Trophoblast cell (in vitro differentiated cells and primary cell): ENCODE measurements at regions not wholly inside any gene's neighbourhood (a gene's known extent, or its start where the extent isn't known, plus 50 kb on each side); places are given as distances from the start of the nearest gene placed in this dataset.

Source experiments
- DNase-seq, 2 donors: peaks; one replicate each; pipeline ENCODE4 v3.0.0-alpha.2; 2016
- H2AFZ ChIP-seq: 2 replicates; pipeline ENCODE4 v1.6.1; 2013; ENCODE audit warnings: low read length, moderate library complexity, mild to moderate bottlenecking; ENCODE audit not compliant: insufficient read depth, poor library complexity
- H2AK5ac ChIP-seq: 2 replicates; pipeline ENCODE4 v1.6.1; 2013; ENCODE audit warnings: mild to moderate bottlenecking, low read length
- H2BK120ac ChIP-seq: 2 replicates; pipeline ENCODE4 v1.6.1; 2013; ENCODE audit warnings: low read length, mild to moderate bottlenecking, moderate library complexity; ENCODE audit not compliant: insufficient read depth, poor library complexity
- H2BK12ac ChIP-seq: 2 replicates; pipeline ENCODE4 v1.6.1; 2013; ENCODE audit warnings: mild to moderate bottlenecking, low read length, moderate library complexity
- H2BK5ac ChIP-seq: 2 replicates; pipeline ENCODE4 v1.6.1; 2013; ENCODE audit warnings: low read length, low read depth, moderate library complexity, mild to moderate bottlenecking; ENCODE audit not compliant: poor library complexity
- H3K14ac ChIP-seq: 2 replicates; pipeline ENCODE4 v1.6.1; 2013; ENCODE audit warnings: mild to moderate bottlenecking, low read length
- H3K18ac ChIP-seq: 2 replicates; pipeline ENCODE4 v1.6.1; 2013; ENCODE audit warnings: mild to moderate bottlenecking, low read length
- H3K23ac ChIP-seq: 2 replicates; pipeline ENCODE4 v1.6.1; 2013; ENCODE audit warnings: low read length
- H3K27ac ChIP-seq: 2 replicates; pipeline ENCODE4 v1.5.1; 2013; ENCODE audit warnings: low read depth, mild to moderate bottlenecking, inconsistent platforms, low read length, moderate library complexity
- H3K27me3 ChIP-seq: 2 replicates; pipeline ENCODE4 v1.6.1; 2013; ENCODE audit warnings: inconsistent platforms, mild to moderate bottlenecking, low read length, moderate library complexity; ENCODE audit not compliant: insufficient read depth
- H3K36me3 ChIP-seq, 2 experiments: 1 replicate in 1 of 2; 2 replicates in 1 of 2; pipeline ENCODE4 v1.6.1; 2013; ENCODE audit warnings: low read length in 2 of 2, mild to moderate bottlenecking in 2 of 2, moderate library complexity in 1 of 2; ENCODE audit not compliant: insufficient read depth in 2 of 2, control insufficient read depth in 1 of 2
- H3K4ac ChIP-seq: 2 replicates; pipeline ENCODE4 v1.6.1; 2013; ENCODE audit warnings: low read depth, mild to moderate bottlenecking, low read length, moderate library complexity
- H3K4me1 ChIP-seq, 2 experiments: 1 replicate in 1 of 2; 2 replicates in 1 of 2; pipeline ENCODE4 v1.6.1; 2013; ENCODE audit warnings: low read length in 2 of 2, mild to moderate bottlenecking in 2 of 2, moderate library complexity in 1 of 2; ENCODE audit not compliant: insufficient read depth in 2 of 2, control insufficient read depth in 1 of 2
- H3K4me2 ChIP-seq: 2 replicates; pipeline ENCODE4 v1.6.1; 2013; ENCODE audit warnings: inconsistent platforms, mild to moderate bottlenecking, low read length, moderate library complexity
- H3K4me3 ChIP-seq: 2 replicates; pipeline ENCODE4 v1.5.1; 2013; ENCODE audit warnings: mild to moderate bottlenecking, low read depth, low read length, inconsistent platforms
- H3K79me1 ChIP-seq: one replicate; pipeline ENCODE4 v1.6.1; 2013; ENCODE audit warnings: low read length
- H3K79me2 ChIP-seq: 2 replicates; pipeline ENCODE4 v1.6.1; 2013; ENCODE audit warnings: low read length, mild to moderate bottlenecking; ENCODE audit not compliant: control insufficient read depth, insufficient read depth, poor library complexity
- H3K9ac ChIP-seq: 2 replicates; pipeline ENCODE4 v1.6.1; 2013; ENCODE audit warnings: mild to moderate bottlenecking, low read length
- H3K9me3 ChIP-seq: 2 replicates; pipeline ENCODE4 v1.6.1; 2013; ENCODE audit warnings: low read depth, mild to moderate bottlenecking, control low read depth, inconsistent platforms, low read length; ENCODE audit not compliant: insufficient read depth
- H4K12ac ChIP-seq: 2 replicates; pipeline ENCODE4 v1.6.1; 2013; ENCODE audit warnings: low read depth, mild to moderate bottlenecking, low read length, moderate library complexity
- H4K8ac ChIP-seq: 2 replicates; pipeline ENCODE4 v1.6.1; 2013; ENCODE audit warnings: low read depth, mild to moderate bottlenecking, low read length, moderate library complexity
- H4K91ac ChIP-seq: one replicate; pipeline ENCODE4 v1.6.1; 2013; ENCODE audit warnings: low read depth, mild to moderate bottlenecking, low read length, moderate library complexity
- WGBS: extraction: QIAGEN DNeasy Blood & Tissue Kit; methylation state at CpG from one replicate; pipeline ENCODE4 v1.1.7; 2013; ENCODE audit warnings: missing lambda C conversion rate; ENCODE audit not compliant: insufficient read length, insufficient coverage; ENCODE audit errors: extremely low coverage; 5-methylcytosine and 5-hydroxymethylcytosine counted together

DNA sequence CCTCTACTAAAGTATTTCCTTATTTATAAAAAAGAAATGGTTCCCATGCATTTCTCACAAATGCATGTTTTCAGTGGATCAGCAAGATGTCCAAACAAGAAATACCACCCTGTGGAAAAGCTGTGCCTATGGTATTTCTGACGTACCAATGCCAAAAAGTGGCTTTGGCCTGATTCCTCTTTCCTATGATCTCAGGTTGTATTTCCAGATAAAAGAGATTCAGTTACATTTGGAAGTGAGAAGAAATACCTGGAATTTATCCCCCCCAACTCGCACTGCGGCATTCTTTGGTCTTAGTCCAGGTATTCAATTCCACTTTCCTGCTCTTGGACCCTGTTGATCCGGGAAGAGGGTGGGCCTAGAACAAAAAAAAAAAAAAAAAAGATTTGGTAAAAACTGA, 815.9 kb upstream of the FRG1 start:
- no peak overlapping the region for H4K12ac ChIP-seq
- no peak overlapping the region for H3K14ac ChIP-seq
- no peak overlapping the region for H3K4me2 ChIP-seq
- H3K27ac ChIP-seq, result no peak overlapping the region
- H2BK5ac ChIP-seq, result no peak overlapping the region
- no peak overlapping the region for H2BK12ac ChIP-seq
- H3K27me3 ChIP-seq, result no peaks in the 10 kb centered on the region
- no peak overlapping the region for H3K9ac ChIP-seq
- H2AFZ ChIP-seq, result no peak overlapping the region
- no peaks in the 10 kb centered on the region for H3K36me3 ChIP-seq
- no peaks in the 10 kb centered on the region for H3K9me3 ChIP-seq
- no peak overlapping the region for H4K91ac ChIP-seq
- H4K8ac ChIP-seq, result no peak overlapping the region
- H2BK120ac ChIP-seq, result no peak overlapping the region
- no peak overlapping the region for H3K4me3 ChIP-seq
- no peaks in the 10 kb centered on the region for H3K79me1 ChIP-seq
- no peaks in the 10 kb centered on the region for H3K79me2 ChIP-seq
- H3K23ac ChIP-seq, result no peak overlapping the region
- H3K18ac ChIP-seq, result no peak overlapping the region
- no peak overlapping the region for H3K4ac ChIP-seq
- no CpG with 5 or more reads among the region's 4 CpGs for WGBS
- no peak for DNase-seq
- H2AK5ac ChIP-seq, result no peak overlapping the region
- no peaks in the 10 kb centered on the region for H3K4me1 ChIP-seq

DNA sequence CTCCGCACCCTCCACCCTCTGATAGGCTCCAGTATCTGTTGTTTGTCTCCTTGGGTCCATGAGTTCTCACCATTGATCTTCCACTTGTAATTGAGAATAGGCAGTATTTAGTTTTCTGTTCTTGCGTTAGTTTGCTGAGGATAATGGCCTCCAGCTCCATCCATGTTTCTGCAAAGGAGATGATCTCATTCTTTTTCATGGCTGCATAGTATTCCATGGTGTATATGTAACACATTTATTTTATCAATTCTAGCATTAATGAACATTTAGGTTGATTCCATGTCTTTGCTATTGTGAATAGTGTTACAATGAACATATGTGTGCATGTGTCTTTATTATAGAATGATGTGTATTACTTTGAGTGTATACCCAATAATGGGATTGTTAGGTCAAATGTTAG, 814.6 kb upstream of the FRG1 start:
- no CpG with 5 or more reads among the region's 2 CpGs for WGBS
- H3K27ac ChIP-seq, result no peak overlapping the region
- no peaks in the 10 kb centered on the region for H3K9me3 ChIP-seq
- H3K14ac ChIP-seq, result no peak overlapping the region
- H3K79me1 ChIP-seq, result no peaks in the 10 kb centered on the region
- no peak overlapping the region for H3K4me3 ChIP-seq
- H3K18ac ChIP-seq, result no peak overlapping the region
- DNase-seq, result no peak
- H3K4me2 ChIP-seq, result no peak overlapping the region
- no peak overlapping the region for H4K91ac ChIP-seq
- H3K23ac ChIP-seq, result no peak overlapping the region
- H2AK5ac ChIP-seq, result no peak overlapping the region
- H3K27me3 ChIP-seq, result no peaks in the 10 kb centered on the region
- H3K36me3 ChIP-seq, result no peaks in the 10 kb centered on the region
- H3K4me1 ChIP-seq, result no peaks in the 10 kb centered on the region
- no peak overlapping the region for H4K12ac ChIP-seq
- H3K79me2 ChIP-seq, result no peaks in the 10 kb centered on the region
- no peak overlapping the region for H3K9ac ChIP-seq
- H2BK12ac ChIP-seq, result no peak overlapping the region
- no peak overlapping the region for H2BK5ac ChIP-seq
- no peak overlapping the region for H2AFZ ChIP-seq
- H4K8ac ChIP-seq, result no peak overlapping the region
- no peak overlapping the region for H3K4ac ChIP-seq
- no peak overlapping the region for H2BK120ac ChIP-seq

DNA sequence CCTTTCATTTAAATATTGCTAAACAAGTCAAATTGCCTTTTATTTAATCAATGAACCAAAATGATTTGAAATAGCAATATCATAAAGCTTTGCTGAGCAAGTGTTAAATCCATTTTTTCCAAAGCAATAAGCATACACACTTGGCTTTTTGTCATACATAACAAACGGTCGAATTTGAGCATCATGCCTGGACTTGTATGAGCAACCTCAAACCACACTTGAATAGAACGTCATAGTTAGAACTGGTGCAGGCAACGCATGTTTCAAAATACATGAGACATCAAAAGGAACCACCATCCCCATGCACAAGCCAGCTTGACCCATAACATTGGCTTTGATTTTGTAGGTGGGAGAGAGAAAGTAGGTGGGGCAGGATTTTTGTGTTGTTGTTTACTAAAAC, 812.3 kb upstream of the FRG1 start:
- Histone ChIP-seq H3K4me3 (no peak overlapping the region), H3K4ac (no peak overlapping the region), H3K36me3 (no peaks in the 10 kb centered on the region), H4K12ac (no peak overlapping the region), H3K79me2 (no peaks in the 10 kb centered on the region), H4K91ac (no peak overlapping the region), H3K9ac (no peak overlapping the region), H3K18ac (no peak overlapping the region), H3K9me3 (no peaks in the 10 kb centered on the region), H3K4me1 (no peaks in the 10 kb centered on the region), H2BK120ac (no peak overlapping the region), H2AFZ (no peak overlapping the region), H3K27me3 (no peaks in the 10 kb centered on the region), H3K4me2 (no peak overlapping the region), H3K79me1 (no peaks in the 10 kb centered on the region), H4K8ac (no peak overlapping the region), H2BK12ac (no peak overlapping the region), H3K14ac (no peak overlapping the region), H2AK5ac (no peak overlapping the region), H3K27ac (no peak overlapping the region), H2BK5ac (no peak overlapping the region), H3K23ac (no peak overlapping the region)
- no peak for DNase-seq
- WGBS, result no CpG with 5 or more reads among the region's 4 CpGs

DNA sequence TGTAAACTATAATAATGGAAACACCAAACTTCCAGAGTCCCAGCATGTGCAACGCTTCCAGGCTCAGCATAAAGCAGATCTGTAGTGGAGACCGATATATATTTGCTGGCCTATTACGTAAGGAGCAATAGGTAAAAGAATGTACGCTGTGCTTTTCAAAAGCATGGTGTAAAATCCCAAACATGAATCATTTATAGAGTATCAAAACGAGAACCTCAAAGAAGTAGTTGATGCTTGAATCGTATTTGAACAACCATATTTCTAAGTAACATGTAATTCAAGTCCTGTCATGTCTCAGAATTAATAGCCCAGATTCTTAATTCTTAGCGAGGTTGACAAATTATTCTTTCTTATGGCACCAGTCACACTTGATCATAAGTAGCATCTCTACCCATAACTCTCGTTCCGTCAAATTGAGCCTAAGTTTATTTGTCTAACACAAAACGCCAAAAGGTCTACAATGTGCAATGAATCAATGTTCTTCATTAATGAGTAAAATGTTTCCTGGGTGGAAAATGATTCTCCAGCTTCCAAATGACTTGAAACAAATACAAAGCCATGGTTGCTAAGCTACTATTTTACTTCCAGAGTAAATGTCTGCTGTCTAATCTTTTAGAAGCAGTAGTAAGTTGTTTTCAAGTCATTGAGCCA, 811.5 kb upstream of the FRG1 start:
- Histone ChIP-seq H3K79me2 (no peaks in the 10 kb centered on the region), H4K8ac (no peak overlapping the region), H3K27ac (no peak overlapping the region), H3K27me3 (no peaks in the 10 kb centered on the region), H4K91ac (no peak overlapping the region), H3K9me3 (no peaks in the 10 kb centered on the region), H3K4me1 (no peaks in the 10 kb centered on the region), H3K4me2 (no peak overlapping the region), H2AFZ (no peak overlapping the region), H3K23ac (no peak overlapping the region), H2AK5ac (no peak overlapping the region), H3K4me3 (no peak overlapping the region), H3K9ac (no peak overlapping the region), H2BK12ac (no peak overlapping the region), H3K4ac (no peak overlapping the region), H3K18ac (no peak overlapping the region), H4K12ac (no peak overlapping the region), H2BK120ac (no peak overlapping the region), H3K14ac (no peak overlapping the region), H3K36me3 (no peaks in the 10 kb centered on the region), H2BK5ac (no peak overlapping the region), H3K79me1 (no peaks in the 10 kb centered on the region)
- no CpG with 5 or more reads among the region's 10 CpGs for WGBS
- DNase-seq, result no peak
